ENCODE measurements at regions not wholly inside any gene's neighbourhood (a gene's known extent, or its start where the extent isn't known, plus 50 kb on each side); places are given as distances from the start of the nearest gene placed in this dataset.
"Not testable (repeated sequence)": the region's sequence is repeated elsewhere in the genome, so short reads cannot be mapped to it uniquely, and the experiment has no call there.

GRCh38 chr17:21780293-21780888 lies 88.1 kb downstream of the KCNJ18 start:
- TF ChIP-seq, protein P1, sequence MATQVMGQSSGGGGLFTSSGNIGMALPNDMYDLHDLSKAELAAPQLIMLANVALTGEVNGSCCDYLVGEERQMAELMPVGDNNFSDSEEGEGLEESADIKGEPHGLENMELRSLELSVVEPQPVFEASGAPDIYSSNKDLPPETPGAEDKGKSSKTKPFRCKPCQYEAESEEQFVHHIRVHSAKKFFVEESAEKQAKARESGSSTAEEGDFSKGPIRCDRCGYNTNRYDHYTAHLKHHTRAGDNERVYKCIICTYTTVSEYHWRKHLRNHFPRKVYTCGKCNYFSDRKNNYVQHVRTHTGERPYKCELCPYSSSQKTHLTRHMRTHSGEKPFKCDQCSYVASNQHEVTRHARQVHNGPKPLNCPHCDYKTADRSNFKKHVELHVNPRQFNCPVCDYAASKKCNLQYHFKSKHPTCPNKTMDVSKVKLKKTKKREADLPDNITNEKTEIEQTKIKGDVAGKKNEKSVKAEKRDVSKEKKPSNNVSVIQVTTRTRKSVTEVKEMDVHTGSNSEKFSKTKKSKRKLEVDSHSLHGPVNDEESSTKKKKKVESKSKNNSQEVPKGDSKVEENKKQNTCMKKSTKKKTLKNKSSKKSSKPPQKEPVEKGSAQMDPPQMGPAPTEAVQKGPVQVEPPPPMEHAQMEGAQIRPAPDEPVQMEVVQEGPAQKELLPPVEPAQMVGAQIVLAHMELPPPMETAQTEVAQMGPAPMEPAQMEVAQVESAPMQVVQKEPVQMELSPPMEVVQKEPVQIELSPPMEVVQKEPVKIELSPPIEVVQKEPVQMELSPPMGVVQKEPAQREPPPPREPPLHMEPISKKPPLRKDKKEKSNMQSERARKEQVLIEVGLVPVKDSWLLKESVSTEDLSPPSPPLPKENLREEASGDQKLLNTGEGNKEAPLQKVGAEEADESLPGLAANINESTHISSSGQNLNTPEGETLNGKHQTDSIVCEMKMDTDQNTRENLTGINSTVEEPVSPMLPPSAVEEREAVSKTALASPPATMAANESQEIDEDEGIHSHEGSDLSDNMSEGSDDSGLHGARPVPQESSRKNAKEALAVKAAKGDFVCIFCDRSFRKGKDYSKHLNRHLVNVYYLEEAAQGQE (IDR thresholded peaks at IDR 0.05) = not testable (repeated sequence)
- TF ChIP-seq YY1 (IDR thresholded peaks at IDR 0.05); MAX (IDR thresholded peaks at IDR 0.05); CTCF (IDR thresholded peaks at IDR 0.05; ENCODE audit: low read depth, low read length, missing input control); EGR1 (IDR thresholded peaks at IDR 0.05; ENCODE audit: low read depth in 2 of 2): not testable (repeated sequence)

Data from liver (tissue), 3 donors.